ENCODE measurements at regions not wholly inside any gene's neighbourhood (a gene's known extent, or its start where the extent isn't known, plus 50 kb on each side); places are given as distances from the start of the nearest gene placed in this dataset.
"Not testable (repeated sequence)": the region's sequence is repeated elsewhere in the genome, so short reads cannot be mapped to it uniquely, and the experiment has no call there.

GRCh38 chr1:200487650-200488049, 77.8 kb upstream of the ZNF281 start:
- Histone ChIP-seq H3K36me3 (ENCODE audit: low read length) (no peaks in the 10 kb centered on the region), H2AFZ (ENCODE audit: low read depth, low read length, severe bottlenecking) (no peak overlapping the region), H3K9ac (ENCODE audit: low read length) (no peak overlapping the region), H3K79me2 (ENCODE audit: insufficient read depth, low read length) (no peaks in the 10 kb centered on the region), H3F3A (ENCODE audit: insufficient read depth) (no peaks in the 10 kb centered on the region), H3K27ac (ENCODE audit: low read depth, low read length) (no peak overlapping the region), H3K9me2 (replicated peaks; ENCODE audit: insufficient read depth, low read length) (no peaks in the 10 kb centered on the region), H3K4me2 (ENCODE audit: low read depth, low read length, poor library complexity, severe bottlenecking) (no peak overlapping the region), H3K27me3 (ENCODE audit: low read length) (no peaks in the 10 kb centered on the region), H4K20me1 (ENCODE audit: low read depth, low read length) (no peaks in the 10 kb centered on the region), H3K4me3 (ENCODE audit: insufficient read depth, low read length, poor library complexity, severe bottlenecking) (no peak overlapping the region), H3K9me3 (ENCODE audit: insufficient read depth, low read length) (no peaks in the 10 kb centered on the region)
- TF ChIP-seq, protein P1, sequence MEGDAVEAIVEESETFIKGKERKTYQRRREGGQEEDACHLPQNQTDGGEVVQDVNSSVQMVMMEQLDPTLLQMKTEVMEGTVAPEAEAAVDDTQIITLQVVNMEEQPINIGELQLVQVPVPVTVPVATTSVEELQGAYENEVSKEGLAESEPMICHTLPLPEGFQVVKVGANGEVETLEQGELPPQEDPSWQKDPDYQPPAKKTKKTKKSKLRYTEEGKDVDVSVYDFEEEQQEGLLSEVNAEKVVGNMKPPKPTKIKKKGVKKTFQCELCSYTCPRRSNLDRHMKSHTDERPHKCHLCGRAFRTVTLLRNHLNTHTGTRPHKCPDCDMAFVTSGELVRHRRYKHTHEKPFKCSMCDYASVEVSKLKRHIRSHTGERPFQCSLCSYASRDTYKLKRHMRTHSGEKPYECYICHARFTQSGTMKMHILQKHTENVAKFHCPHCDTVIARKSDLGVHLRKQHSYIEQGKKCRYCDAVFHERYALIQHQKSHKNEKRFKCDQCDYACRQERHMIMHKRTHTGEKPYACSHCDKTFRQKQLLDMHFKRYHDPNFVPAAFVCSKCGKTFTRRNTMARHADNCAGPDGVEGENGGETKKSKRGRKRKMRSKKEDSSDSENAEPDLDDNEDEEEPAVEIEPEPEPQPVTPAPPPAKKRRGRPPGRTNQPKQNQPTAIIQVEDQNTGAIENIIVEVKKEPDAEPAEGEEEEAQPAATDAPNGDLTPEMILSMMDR (IDR thresholded peaks at IDR 0.05; ENCODE audit: insufficient read depth, low read length, poor library complexity, severe bottlenecking), result no peak
- TF ChIP-seq EZH2phosphoT487 (conservative IDR thresholded peaks at IDR 0.05; ENCODE audit: low read length), result no peak

GRCh38 chr1:200486634-200487033, 76.8 kb upstream of the ZNF281 start:
- Histone ChIP-seq H3K27ac (ENCODE audit: low read depth, low read length) (no peak overlapping the region), H3K27me3 (ENCODE audit: low read length) (no peaks in the 10 kb centered on the region), H3K9ac (ENCODE audit: low read length) (no peak overlapping the region), H4K20me1 (ENCODE audit: low read depth, low read length) (no peaks in the 10 kb centered on the region), H3K9me2 (replicated peaks; ENCODE audit: insufficient read depth, low read length) (no peaks in the 10 kb centered on the region), H2AFZ (ENCODE audit: low read depth, low read length, severe bottlenecking) (no peak overlapping the region), H3K9me3 (ENCODE audit: insufficient read depth, low read length) (no peaks in the 10 kb centered on the region), H3K36me3 (ENCODE audit: low read length) (no peaks in the 10 kb centered on the region), H3K4me3 (ENCODE audit: insufficient read depth, low read length, poor library complexity, severe bottlenecking) (no peak overlapping the region), H3K4me2 (ENCODE audit: low read depth, low read length, poor library complexity, severe bottlenecking) (no peak overlapping the region), H3K79me2 (ENCODE audit: insufficient read depth, low read length) (no peaks in the 10 kb centered on the region), H3F3A (ENCODE audit: insufficient read depth) (no peaks in the 10 kb centered on the region)
- TF ChIP-seq, protein P1 (IDR thresholded peaks at IDR 0.05; ENCODE audit: insufficient read depth, low read length, poor library complexity, severe bottlenecking), result no peak
- no peak for TF ChIP-seq EZH2phosphoT487 (conservative IDR thresholded peaks at IDR 0.05; ENCODE audit: low read length)

DNA sequence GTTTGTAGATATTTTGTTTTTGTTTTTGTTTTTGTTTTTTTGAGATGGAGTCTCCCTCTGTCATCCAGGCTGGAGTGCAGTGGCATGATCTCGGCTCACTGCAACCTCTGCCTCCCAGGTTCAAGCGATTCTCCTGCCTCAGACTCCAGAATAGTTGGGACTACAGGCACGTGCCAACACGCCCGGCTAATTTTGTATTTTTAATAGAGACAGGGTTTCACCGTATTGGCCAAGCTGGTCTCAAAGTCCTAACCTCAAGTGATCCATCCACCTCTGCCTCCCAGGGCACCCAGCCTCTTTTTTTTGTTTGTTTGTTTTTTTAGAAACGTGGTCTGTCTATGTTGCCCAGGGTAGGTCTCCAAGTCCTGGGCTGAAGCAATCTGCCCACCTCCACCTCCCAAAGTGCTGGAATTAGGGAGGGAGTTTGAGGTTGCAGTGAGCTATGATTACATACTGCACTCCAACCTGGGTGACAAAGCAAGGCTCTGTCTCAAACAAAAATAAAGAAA, 74.7 kb upstream of the ZNF281 start:
- H3K36me3 ChIP-seq (ENCODE audit: low read length); H3K4me2 ChIP-seq (ENCODE audit: low read depth, low read length, poor library complexity, severe bottlenecking); H2AFZ ChIP-seq (ENCODE audit: low read depth, low read length, severe bottlenecking); H3F3A ChIP-seq (ENCODE audit: insufficient read depth); H4K20me1 ChIP-seq (ENCODE audit: low read depth, low read length); H3K9me3 ChIP-seq (ENCODE audit: insufficient read depth, low read length); H3K27ac ChIP-seq (ENCODE audit: low read depth, low read length); H3K9ac ChIP-seq (ENCODE audit: low read length); H3K9me2 ChIP-seq (replicated peaks; ENCODE audit: insufficient read depth, low read length); H3K27me3 ChIP-seq (ENCODE audit: low read length); H3K79me2 ChIP-seq (ENCODE audit: insufficient read depth, low read length); H3K4me3 ChIP-seq (ENCODE audit: insufficient read depth, low read length, poor library complexity, severe bottlenecking): not testable (repeated sequence)

GRCh38 chr1:200483491-200484143, 73.8 kb upstream of the ZNF281 start:
- TF ChIP-seq EZH2phosphoT487 (conservative IDR thresholded peaks at IDR 0.05; ENCODE audit: low read length), result no peak
- TF ChIP-seq, protein P1 (IDR thresholded peaks at IDR 0.05; ENCODE audit: insufficient read depth, low read length, poor library complexity, severe bottlenecking), result no peak
- H3F3A ChIP-seq (ENCODE audit: insufficient read depth), result no peaks in the 10 kb centered on the region
- no peak overlapping the region for H3K4me3 ChIP-seq (ENCODE audit: insufficient read depth, low read length, poor library complexity, severe bottlenecking)
- H3K27ac ChIP-seq (ENCODE audit: low read depth, low read length), result no peak overlapping the region
- no peaks in the 10 kb centered on the region for H3K27me3 ChIP-seq (ENCODE audit: low read length)
- H2AFZ ChIP-seq (ENCODE audit: low read depth, low read length, severe bottlenecking), result no peak overlapping the region
- no peaks in the 10 kb centered on the region for H3K36me3 ChIP-seq (ENCODE audit: low read length)
- H4K20me1 ChIP-seq (ENCODE audit: low read depth, low read length), result no peaks in the 10 kb centered on the region
- H3K9me3 ChIP-seq (ENCODE audit: insufficient read depth, low read length), result no peaks in the 10 kb centered on the region
- no peaks in the 10 kb centered on the region for H3K79me2 ChIP-seq (ENCODE audit: insufficient read depth, low read length)
- H3K9me2 ChIP-seq (replicated peaks; ENCODE audit: insufficient read depth, low read length), result no peaks in the 10 kb centered on the region
- no peak overlapping the region for H3K4me2 ChIP-seq (ENCODE audit: low read depth, low read length, poor library complexity, severe bottlenecking)
- H3K9ac ChIP-seq (ENCODE audit: low read length), result no peak overlapping the region
